ENCODE measurements at regions not wholly inside any gene's neighbourhood (a gene's known extent, or its start where the extent isn't known, plus 50 kb on each side); places are given as distances from the start of the nearest gene placed in this dataset.

GRCh38 chr21:19049567-19049966 lies 646.0 kb upstream of the TMPRSS15 start:
- TF ChIP-seq POLR2A (IDR thresholded peaks at IDR 0.05) (no peak), CTCF (IDR thresholded peaks at IDR 0.05) (no peak)
